Suppressor macrophage treated with lipopolysaccharide for 4 hours (primary cell): ENCODE measurements at regions not wholly inside any gene's neighbourhood (a gene's known extent, or its start where the extent isn't known, plus 50 kb on each side); places are given as distances from the start of the nearest gene placed in this dataset.

Experiments
- DNase-seq: peaks from one replicate; pipeline ENCODE4 v3.0.0-alpha.2; 2020

GRCh38 chrX:67780694-67781109 is 236.9 kb downstream of the AR start:
- peak; percentile 86 for DNase-seq

- no peak for DNase-seq
Observed at GRCh38 chrX:67781132-67781531, 237.3 kb downstream of the AR start.

GRCh38 chrX:67784712-67785111 is 240.9 kb downstream of the AR start:
- DNase-seq: no peak

- no peak for DNase-seq
Observed at GRCh38 chrX:67787196-67787595, 243.4 kb downstream of the AR start.

GRCh38 chrX:67789536-67789935 is 245.7 kb downstream of the AR start:
- no peak for DNase-seq
